Gastroesophageal sphincter (tissue), 3 donors: ENCODE measurements at regions not wholly inside any gene's neighbourhood (a gene's known extent, or its start where the extent isn't known, plus 50 kb on each side); places are given as distances from the start of the nearest gene placed in this dataset.
"Not testable (repeated sequence)": the region's sequence is repeated elsewhere in the genome, so short reads cannot be mapped to it uniquely, and the experiment has no call there.

Source experiments
- EP300 ChIP-seq: sonication (generic); formaldehyde crosslinking; IDR thresholded peaks from one replicate; pipeline ENCODE4 v1.6.1; 2017; ENCODE audit warnings: antibody characterized with exemption, mild to moderate bottlenecking
- POLR2A ChIP-seq, 2 donors: fragments of 450-650 bp; IDR thresholded peaks; one replicate each; pipeline ENCODE4 v1.6.1; 2017; ENCODE audit warnings: antibody characterized with exemption in 2 of 2, mild to moderate bottlenecking in 2 of 2, moderate library complexity in 1 of 2
- POLR2AphosphoS5 ChIP-seq: sonication (generic); formaldehyde crosslinking; IDR thresholded peaks from one replicate; pipeline ENCODE4 v1.6.1; 2017; ENCODE audit warnings: antibody characterized with exemption
- TF ChIP-seq, protein P1 (sequence below), 4 experiments: fragments of 200-600 bp in 2 of 4; fragments of 450-650 bp in 2 of 4; sonication (generic) in 1 of 4; IDR thresholded peaks; one replicate each; pipeline ENCODE4 v1.5.1; 2017 to 2019; ENCODE audit warnings: antibody characterized with exemption in 4 of 4, mild to moderate bottlenecking in 2 of 4, moderate library complexity in 2 of 4

DNA sequence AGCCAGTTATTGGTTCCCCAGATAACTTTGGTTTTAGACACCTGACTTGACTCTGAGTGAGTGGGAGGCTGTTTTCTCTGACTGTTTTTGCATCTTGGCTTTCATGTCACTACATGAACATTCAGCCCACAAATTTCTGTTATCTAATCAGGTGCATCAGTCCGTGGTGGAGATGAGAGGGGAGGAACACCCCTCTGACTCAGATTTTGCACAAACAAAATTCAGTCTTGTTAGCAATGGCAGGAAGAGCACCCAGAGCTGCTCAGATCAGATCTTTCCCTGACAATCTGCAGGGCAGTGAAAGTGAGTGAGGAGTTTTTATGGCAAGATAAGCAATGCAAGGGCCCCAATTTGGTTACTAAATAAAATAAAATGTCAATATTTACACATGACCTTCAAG lies 307.2 kb upstream of the NOTCH2NLA start:
- TF ChIP-seq, protein P1, sequence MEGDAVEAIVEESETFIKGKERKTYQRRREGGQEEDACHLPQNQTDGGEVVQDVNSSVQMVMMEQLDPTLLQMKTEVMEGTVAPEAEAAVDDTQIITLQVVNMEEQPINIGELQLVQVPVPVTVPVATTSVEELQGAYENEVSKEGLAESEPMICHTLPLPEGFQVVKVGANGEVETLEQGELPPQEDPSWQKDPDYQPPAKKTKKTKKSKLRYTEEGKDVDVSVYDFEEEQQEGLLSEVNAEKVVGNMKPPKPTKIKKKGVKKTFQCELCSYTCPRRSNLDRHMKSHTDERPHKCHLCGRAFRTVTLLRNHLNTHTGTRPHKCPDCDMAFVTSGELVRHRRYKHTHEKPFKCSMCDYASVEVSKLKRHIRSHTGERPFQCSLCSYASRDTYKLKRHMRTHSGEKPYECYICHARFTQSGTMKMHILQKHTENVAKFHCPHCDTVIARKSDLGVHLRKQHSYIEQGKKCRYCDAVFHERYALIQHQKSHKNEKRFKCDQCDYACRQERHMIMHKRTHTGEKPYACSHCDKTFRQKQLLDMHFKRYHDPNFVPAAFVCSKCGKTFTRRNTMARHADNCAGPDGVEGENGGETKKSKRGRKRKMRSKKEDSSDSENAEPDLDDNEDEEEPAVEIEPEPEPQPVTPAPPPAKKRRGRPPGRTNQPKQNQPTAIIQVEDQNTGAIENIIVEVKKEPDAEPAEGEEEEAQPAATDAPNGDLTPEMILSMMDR (IDR thresholded peaks at IDR 0.05): not testable (repeated sequence)
- TF ChIP-seq EP300; POLR2A (IDR thresholded peaks at IDR 0.05); POLR2AphosphoS5: not testable (repeated sequence)
